Erythroblast (primary cell): ENCODE measurements at regions not wholly inside any gene's neighbourhood (a gene's known extent, or its start where the extent isn't known, plus 50 kb on each side); places are given as distances from the start of the nearest gene placed in this dataset.

Experiments
- GATA1 ChIP-seq: IDR thresholded peaks from 2 replicates; pipeline ENCODE4 v1.6.1; 2011; ENCODE audit warnings: low read depth, mild to moderate bottlenecking, control low read depth, low read length, moderate library complexity
- POLR2A ChIP-seq: IDR thresholded peaks from 2 replicates; pipeline ENCODE4 v1.6.1; 2011; ENCODE audit warnings: mild to moderate bottlenecking, low read length

DNA sequence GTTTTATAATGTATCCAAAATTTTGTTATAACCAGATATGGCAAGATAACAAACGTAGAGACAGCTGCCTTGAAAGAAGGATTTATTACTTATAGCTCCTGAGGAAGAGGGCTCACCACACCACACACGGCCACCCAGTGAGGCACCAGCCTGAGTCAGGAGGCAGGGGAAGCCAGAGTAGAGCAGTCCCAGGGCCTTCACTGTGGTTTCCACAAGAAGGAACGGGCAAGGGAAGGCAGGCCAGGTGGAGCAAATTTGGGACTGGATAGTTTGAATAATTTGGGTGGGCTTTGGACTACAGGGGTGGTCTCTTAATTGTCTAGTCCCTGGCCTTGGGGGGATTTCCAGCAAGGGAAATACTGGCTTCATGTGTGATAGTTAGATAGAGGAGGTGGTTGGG is 72.5 kb downstream of the RRAGC start:
- TF ChIP-seq POLR2A: no peak
- TF ChIP-seq GATA1: no peak
